GM23338 (cell line): ENCODE measurements at regions not wholly inside any gene's neighbourhood (a gene's known extent, or its start where the extent isn't known, plus 50 kb on each side); places are given as distances from the start of the nearest gene placed in this dataset.

Experiments
- ATAC-seq: fragments of 200-7000 bp; cut with Tn5 transposase; 3 replicates; pipeline ENCODE4 v1.9.1; 2020
- DNase-seq: peaks from one replicate; pipeline ENCODE4 v3.0.0-alpha.2; 2015; ENCODE audit warnings: low spot score
- H2AFZ ChIP-seq: fragments of 200-600 bp; sonication (generic); 2 replicates; pipeline ENCODE4 v1.8.0; 2016; ENCODE audit warnings: antibody characterized with exemption, mild to moderate bottlenecking, moderate library complexity
- H3F3A ChIP-seq: fragments of 200-600 bp; sonication (generic); replicated peaks from 2 replicates; pipeline ENCODE4 v1.8.0; 2017; ENCODE audit warnings: antibody characterized with exemption, mixed run types, low read depth
- H3K27ac ChIP-seq: fragments of 200-600 bp; sonication (generic); 2 replicates; pipeline ENCODE4 v1.6.1; 2016; ENCODE audit warnings: low read depth
- H3K27me3 ChIP-seq: fragments of 200-600 bp; sonication (generic); 2 replicates; pipeline ENCODE4 v1.8.0; 2016; ENCODE audit warnings: mild to moderate bottlenecking, mixed run types, moderate library complexity; ENCODE audit not compliant: insufficient read depth
- H3K36me3 ChIP-seq: fragments of 200-600 bp; sonication (generic); 2 replicates; pipeline ENCODE4 v1.8.0; 2016; ENCODE audit warnings: mild to moderate bottlenecking; ENCODE audit not compliant: insufficient read depth
- H3K4me1 ChIP-seq: fragments of 200-600 bp; sonication (generic); 2 replicates; pipeline ENCODE4 v1.8.0; 2016; ENCODE audit warnings: mild to moderate bottlenecking, moderate library complexity; ENCODE audit not compliant: insufficient read depth
- H3K4me2 ChIP-seq: fragments of 200-600 bp; sonication (generic); 2 replicates; pipeline ENCODE4 v1.7.1; 2017; ENCODE audit warnings: mixed run types
- H3K4me3 ChIP-seq: fragments of 200-600 bp; sonication (generic); 2 replicates; pipeline ENCODE4 v1.6.1; 2016; ENCODE audit warnings: mixed run types
- H3K79me2 ChIP-seq: fragments of 200-600 bp; sonication (generic); replicated peaks from 2 replicates; pipeline ENCODE4 v1.8.0; 2017; ENCODE audit warnings: mild to moderate bottlenecking; ENCODE audit not compliant: insufficient read depth
- H3K9me2 ChIP-seq: fragments of 200-600 bp; sonication (generic); 2 replicates; pipeline ENCODE4 v1.8.0; 2017; ENCODE audit not compliant: insufficient read depth
- H4K20me1 ChIP-seq: fragments of 200-600 bp; sonication (generic); replicated peaks from 2 replicates; pipeline ENCODE4 v1.8.0; 2017; ENCODE audit warnings: mild to moderate bottlenecking; ENCODE audit not compliant: insufficient read depth
- H3K27ac Mint-ChIP-seq: 2 replicates; pipeline ENCODE4 v1.8.0; 2020; ENCODE audit warnings: inconsistent platforms, mild to moderate bottlenecking, moderate library complexity, mixed read lengths
- H3K27me3 Mint-ChIP-seq: 3 replicates; pipeline ENCODE4 v1.8.0; 2022; ENCODE audit warnings: low read depth, mild to moderate bottlenecking, moderate library complexity, mixed read lengths, inconsistent platforms; ENCODE audit not compliant: insufficient read depth, poor library complexity
- H3K36me3 Mint-ChIP-seq: 3 replicates; pipeline ENCODE4 v1.8.0; 2021; ENCODE audit warnings: low read depth, mild to moderate bottlenecking, inconsistent platforms, moderate library complexity, mixed read lengths
- H3K4me1 Mint-ChIP-seq: 3 replicates; pipeline ENCODE4 v1.8.0; 2020; ENCODE audit warnings: mild to moderate bottlenecking, inconsistent platforms, mixed read lengths
- H3K4me3 Mint-ChIP-seq: 3 replicates; pipeline ENCODE4 v1.8.0; 2021; ENCODE audit warnings: moderate library complexity, mild to moderate bottlenecking, inconsistent platforms, mixed read lengths
- H3K9me3 Mint-ChIP-seq: 3 replicates; pipeline ENCODE4 v1.8.0; 2020; ENCODE audit warnings: moderate library complexity, mild to moderate bottlenecking, inconsistent platforms, mixed read lengths
- CREB1 ChIP-seq: fragments of 250-450 bp; sonication (Bioruptor Pico); IDR thresholded peaks from 2 replicates; pipeline ENCODE4 v1.5.0; 2020; ENCODE audit warnings: low read depth, mild to moderate bottlenecking, moderate library complexity
- CTCF ChIP-seq, 2 experiments: fragments of 200-600 bp in 1 of 2; sonication (generic) in 1 of 2; conservative IDR thresholded peaks; 2 replicates each; pipeline versions ENCODE4 v1.5.1 to v1.6.1; 2016 to 2017; ENCODE audit warnings: antibody characterized with exemption in 2 of 2, low read depth in 2 of 2, mild to moderate bottlenecking in 2 of 2, moderate library complexity in 1 of 2
- ETS1 ChIP-seq: IDR thresholded peaks from 2 replicates; pipeline ENCODE4 v1.6.1; 2016; ENCODE audit warnings: antibody characterized with exemption
- EZH2 ChIP-seq: fragments of 200-600 bp; sonication (generic); IDR thresholded peaks from one replicate; pipeline ENCODE4 v1.8.0; 2017; ENCODE audit warnings: antibody characterized with exemption, mild to moderate bottlenecking, low read depth; ENCODE audit not compliant: unreplicated experiment
- EZH2phosphoT487 ChIP-seq: fragments of 200-600 bp; sonication (generic); IDR thresholded peaks from one replicate; pipeline ENCODE4 v1.8.1; 2018; ENCODE audit warnings: antibody characterized with exemption; ENCODE audit not compliant: unreplicated experiment
- JUNB ChIP-seq: IDR thresholded peaks from one replicate; pipeline ENCODE4 v1.6.1; 2016; ENCODE audit warnings: antibody characterized with exemption; ENCODE audit not compliant: unreplicated experiment
- NANOG ChIP-seq: IDR thresholded peaks from 2 replicates; pipeline ENCODE4 v1.6.1; 2016; ENCODE audit warnings: antibody characterized with exemption, borderline replicate concordance
- POLR2AphosphoS5 ChIP-seq: IDR thresholded peaks from 2 replicates; pipeline ENCODE4 v1.6.1; 2016; ENCODE audit warnings: antibody characterized with exemption, low read depth
- REST ChIP-seq: IDR thresholded peaks from one replicate; pipeline ENCODE4 v1.6.1; 2018; ENCODE audit warnings: antibody characterized with exemption; ENCODE audit not compliant: unreplicated experiment
- STAT1 ChIP-seq: IDR thresholded peaks from one replicate; pipeline ENCODE4 v1.6.1; 2016; ENCODE audit warnings: antibody characterized with exemption; ENCODE audit not compliant: unreplicated experiment
- ZNF114 ChIP-seq: fragments of 250-450 bp; sonication (Bioruptor Pico); IDR thresholded peaks from 2 replicates; pipeline ENCODE4 v1.5.0; 2020; ENCODE audit warnings: mild to moderate bottlenecking, moderate library complexity
- ZNF331 ChIP-seq: fragments of 250-450 bp; sonication (Bioruptor Pico); IDR thresholded peaks from 2 replicates; pipeline ENCODE4 v1.5.0; 2020; ENCODE audit warnings: low read depth, mild to moderate bottlenecking, moderate library complexity
- ZNF462 ChIP-seq: fragments of 250-450 bp; sonication (Bioruptor Pico); IDR thresholded peaks from 2 replicates; pipeline ENCODE4 v1.5.0; 2020; ENCODE audit warnings: mild to moderate bottlenecking, moderate library complexity

GRCh38 chr3:2023959-2024358 is 74.7 kb upstream of the CNTN4 start:
- Histone ChIP-seq H3K4me3 (no peak overlapping the region), H4K20me1 (no peaks in the 10 kb centered on the region), H3K4me1 (no peaks in the 10 kb centered on the region), H3K27ac (no peak overlapping the region), H2AFZ (no peak overlapping the region), H3K27me3 (no peaks in the 10 kb centered on the region), H3F3A (no peaks in the 10 kb centered on the region), H3K9me2 (no peaks in the 10 kb centered on the region), H3K4me2 (no peak overlapping the region), H3K79me2 (no peaks in the 10 kb centered on the region), H3K36me3 (no peaks in the 10 kb centered on the region)
- no peaks in the 10 kb centered on the region for H3K4me1 Mint-ChIP-seq
- H3K36me3 Mint-ChIP-seq, result peaks cover 18% of the 10 kb centered on the region; the same call in 2 of the 3 replicates
- peaks cover 95% of the 10 kb centered on the region for H3K9me3 Mint-ChIP-seq
- no peak for ATAC-seq
- no peak for TF ChIP-seq ZNF114
- no peak for TF ChIP-seq JUNB
- no peak for TF ChIP-seq CTCF (conservative IDR thresholded peaks at IDR 0.05; ENCODE audit: low read depth in 2 of 2)
- no peak for TF ChIP-seq POLR2AphosphoS5
- no peak for TF ChIP-seq STAT1
- TF ChIP-seq ZNF331 (CRISPR knock-in tag), result no peak
- no peak for TF ChIP-seq NANOG
- TF ChIP-seq ZNF462, result no peak
- TF ChIP-seq ETS1, result no peak
- no peak for TF ChIP-seq EZH2
- no peak for TF ChIP-seq CREB1 (CRISPR knock-in tag)
- no peak for TF ChIP-seq REST
- TF ChIP-seq EZH2phosphoT487, result no peak
- H3K27ac Mint-ChIP-seq, result no peak overlapping the region
- DNase-seq, result no peak
- H3K4me3 Mint-ChIP-seq, result no peak overlapping the region
- H3K27me3 Mint-ChIP-seq, result no peaks in the 10 kb centered on the region
